ENCODE measurements at regions not wholly inside any gene's neighbourhood (a gene's known extent, or its start where the extent isn't known, plus 50 kb on each side); places are given as distances from the start of the nearest gene placed in this dataset.
"Not testable (repeated sequence)": the region's sequence is repeated elsewhere in the genome, so short reads cannot be mapped to it uniquely, and the experiment has no call there.

DNA sequence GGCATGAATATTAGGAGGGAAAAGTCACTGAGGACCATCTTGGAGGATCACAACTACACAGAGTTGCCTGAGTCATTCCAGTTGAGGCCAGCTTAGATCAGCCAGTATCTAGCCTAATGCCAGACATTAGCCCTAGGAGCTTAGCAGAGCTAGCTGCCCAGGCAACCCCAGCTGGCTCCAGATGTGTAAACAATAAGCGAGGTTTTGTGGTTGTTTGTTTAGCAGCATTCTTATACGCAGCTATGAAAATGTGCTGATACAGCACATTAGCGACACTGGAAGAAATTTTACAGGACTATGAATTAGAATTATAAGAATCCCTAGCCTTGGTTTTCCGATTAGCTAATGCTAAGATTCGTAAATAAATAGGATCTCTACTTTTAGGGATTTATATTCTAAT is 59.3 kb downstream of the BTBD3 start:
- no peak for DNase-seq

- DNase-seq: no peak
Observed at GRCh38 chr20:11978496-11978895, 60.8 kb downstream of the BTBD3 start.

GRCh38 chr20:11979306-11979990 is 61.8 kb downstream of the BTBD3 start:
- DNase-seq: no peak

GRCh38 chr20:11980263-11980662 is 62.6 kb downstream of the BTBD3 start:
- no peak for DNase-seq

GRCh38 chr20:11981366-11981947 is 63.8 kb downstream of the BTBD3 start:
- no peak for DNase-seq

DNA sequence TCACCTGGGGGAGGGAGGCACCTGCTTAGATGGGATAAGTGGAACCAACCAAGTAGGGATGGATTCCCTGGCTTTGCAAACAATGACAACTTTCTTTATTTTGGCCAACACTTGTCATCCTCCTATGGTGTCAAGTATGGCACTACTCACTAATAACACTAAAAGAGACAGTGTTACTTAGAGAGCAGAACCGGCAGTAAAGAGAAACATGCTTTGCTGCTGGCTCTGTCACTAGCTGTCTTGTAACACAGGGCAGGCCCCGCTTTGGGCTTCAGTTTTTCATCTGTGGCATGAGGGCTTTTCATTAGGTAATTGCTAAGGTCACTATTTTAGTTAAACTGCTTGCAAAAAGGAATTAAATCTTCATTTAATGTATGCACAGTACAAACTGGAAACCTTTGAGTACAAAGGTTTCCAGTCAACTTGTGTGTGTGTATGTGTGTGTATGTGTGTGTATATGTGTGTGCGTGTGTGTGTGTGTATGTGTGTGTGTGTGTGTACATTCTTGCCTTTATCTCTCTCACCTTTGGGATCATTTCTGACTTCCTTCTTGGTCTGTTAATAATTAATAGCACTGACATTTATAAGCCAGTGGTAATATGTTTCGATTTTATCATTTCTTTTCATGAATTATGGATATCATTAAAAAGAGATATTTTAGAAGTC is 64.7 kb downstream of the BTBD3 start:
- DNase-seq: no peak

GRCh38 chr20:11982955-11983470 is 65.3 kb downstream of the BTBD3 start:
- DNase-seq: no peak

- DNase-seq: no peak
Observed at GRCh38 chr20:11986954-11987353, 69.3 kb downstream of the BTBD3 start.

GRCh38 chr20:11987526-11987925 is 69.8 kb downstream of the BTBD3 start:
- no peak for DNase-seq

- DNase-seq: no peak
Observed at GRCh38 chr20:11989018-11989771, 71.5 kb downstream of the BTBD3 start.

DNA sequence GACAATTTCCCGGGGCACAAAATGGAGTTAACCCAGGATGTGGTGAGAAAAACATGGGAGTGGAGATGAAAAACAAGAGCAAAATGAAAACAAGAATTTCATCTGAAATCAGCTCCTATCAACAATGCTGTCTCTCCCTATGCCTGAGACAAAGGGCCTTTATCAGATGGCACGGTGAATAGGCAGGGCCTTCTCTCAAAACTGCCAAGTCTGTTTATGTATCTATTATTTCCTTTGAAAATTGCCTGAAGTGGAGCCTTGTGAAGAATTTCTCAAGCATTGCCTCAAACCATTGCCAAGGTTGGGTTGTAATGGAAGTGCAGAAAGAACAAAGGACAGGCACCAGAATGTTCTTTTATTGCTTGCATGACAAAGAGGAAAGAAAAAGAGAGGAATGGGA is 74.7 kb downstream of the BTBD3 start:
- no peak for DNase-seq

DNA sequence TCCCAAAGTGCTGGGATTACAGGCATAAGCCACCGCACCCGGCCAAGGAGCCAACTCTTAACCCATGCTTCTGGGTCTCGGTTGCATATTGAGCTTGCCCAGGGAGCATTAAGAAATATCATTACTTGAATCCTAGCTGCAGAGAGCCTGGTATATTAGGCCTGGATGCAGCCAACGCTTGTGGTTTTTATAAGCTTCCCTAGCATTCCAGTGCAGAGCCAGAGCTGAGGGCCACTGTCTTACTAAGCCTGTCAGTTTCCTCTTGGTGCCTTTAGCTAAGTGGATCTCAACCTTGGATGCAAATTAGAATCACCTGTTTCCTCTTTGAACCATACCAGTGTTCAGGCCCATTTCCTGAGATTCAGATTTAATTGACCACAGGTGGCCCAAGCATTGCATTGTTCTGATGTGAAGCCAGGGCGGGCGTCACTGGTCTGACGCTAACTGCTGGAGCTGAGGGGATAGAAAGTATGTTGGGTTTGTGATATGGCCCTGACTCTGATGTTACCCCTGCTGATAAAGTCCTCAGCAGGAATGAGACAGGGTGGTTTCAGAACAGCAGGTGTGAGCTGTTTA is 76.3 kb downstream of the BTBD3 start:
- no peak for DNase-seq

DNA sequence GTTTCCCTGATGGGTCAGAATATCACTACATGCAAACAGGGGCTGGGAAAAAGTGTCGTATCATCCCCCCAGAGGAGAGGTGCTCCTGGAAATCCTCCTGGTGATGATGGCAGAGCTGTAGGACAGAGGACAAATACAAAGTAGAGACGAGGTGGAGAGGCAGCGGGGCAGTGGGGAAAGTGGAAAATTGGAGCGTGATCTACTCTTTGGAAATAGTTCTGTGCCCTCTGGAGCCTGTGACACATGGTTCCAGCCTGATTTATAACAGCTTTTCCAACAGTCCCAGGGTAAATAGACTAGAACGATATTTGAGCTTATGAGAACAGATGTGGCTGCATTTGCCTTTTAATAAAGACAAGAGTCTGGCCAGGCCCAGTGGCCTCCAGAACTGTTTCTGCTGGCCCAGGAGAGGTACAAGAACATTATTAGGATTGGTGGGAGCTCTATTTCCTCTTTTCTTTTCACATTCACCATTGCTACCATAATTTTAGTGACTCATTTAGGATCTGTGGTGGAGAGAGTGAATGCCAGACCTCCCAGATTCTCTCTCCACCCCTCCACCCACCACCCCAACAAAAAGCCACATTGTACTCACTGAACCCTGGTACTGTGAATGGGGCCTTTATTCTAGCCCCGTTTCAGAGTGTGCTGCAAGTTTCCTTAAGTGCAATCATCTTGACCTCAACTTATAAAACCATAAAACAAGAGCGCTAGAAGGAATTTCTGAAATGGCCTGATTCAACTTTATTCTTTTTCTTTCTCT is 78.3 kb downstream of the BTBD3 start:
- DNase-seq: no peak

DNA sequence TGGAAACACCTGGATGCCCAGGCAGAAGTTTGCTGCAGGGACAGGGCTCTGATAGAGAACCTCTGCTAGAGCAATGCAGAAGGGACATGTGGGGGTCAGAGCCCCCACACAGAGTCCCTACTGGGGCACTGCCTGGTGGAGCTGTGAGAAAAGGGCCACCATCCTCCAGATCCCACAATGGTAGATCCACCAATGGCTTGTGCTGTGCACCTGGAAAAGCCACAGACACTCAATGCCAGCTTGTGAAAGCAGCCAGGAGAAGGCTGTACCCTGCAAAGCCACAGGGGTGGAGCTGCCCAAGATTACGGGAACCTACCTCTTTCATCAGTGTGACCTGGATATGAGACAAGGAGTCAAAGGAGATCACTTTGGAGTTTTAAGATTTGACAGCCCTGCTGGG is 87.1 kb downstream of the BTBD3 start:
- DNase-seq: not testable (repeated sequence)

GRCh38 chr20:12012241-12013222 is 94.8 kb downstream of the BTBD3 start:
- peak; percentile 18 for DNase-seq

DNA sequence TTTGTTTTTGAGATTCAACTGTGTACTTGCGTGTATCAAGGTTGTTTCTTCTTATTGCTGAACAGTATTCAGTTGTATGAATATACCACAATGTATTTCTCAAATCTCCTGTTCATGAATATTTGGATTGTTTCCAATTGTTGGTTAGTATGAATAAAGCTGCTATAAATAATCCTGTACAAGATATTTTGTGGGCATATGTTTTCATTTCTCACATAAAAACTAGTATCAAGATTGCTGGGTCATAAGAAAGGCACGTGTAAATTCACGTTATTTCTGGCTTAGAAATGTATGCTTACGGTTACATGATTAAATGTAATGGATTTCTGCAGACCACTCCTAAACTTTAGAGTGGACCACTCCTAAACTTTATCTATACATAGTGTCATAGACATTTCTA is 96.6 kb downstream of the BTBD3 start:
- DNase-seq: no peak

DNA sequence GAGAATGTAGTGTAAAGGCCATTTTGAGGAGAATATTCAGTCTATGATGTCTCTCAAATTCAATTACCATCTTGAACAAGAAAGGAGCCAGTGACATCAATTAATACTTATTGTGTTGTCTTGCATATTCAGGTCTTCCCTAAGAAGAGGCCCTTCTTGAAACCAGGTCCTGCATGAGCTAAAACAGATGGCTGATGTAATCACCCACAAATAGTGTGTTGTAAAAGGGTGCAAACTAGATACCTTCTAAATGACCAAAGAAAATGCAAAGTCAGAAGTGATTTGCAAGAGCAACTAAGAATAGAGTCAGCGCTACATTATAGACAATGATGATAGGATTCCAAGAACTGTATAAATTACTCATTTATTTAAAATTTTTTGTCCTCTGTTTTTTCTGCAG is 97.0 kb downstream of the BTBD3 start:
- DNase-seq: no peak

DNA sequence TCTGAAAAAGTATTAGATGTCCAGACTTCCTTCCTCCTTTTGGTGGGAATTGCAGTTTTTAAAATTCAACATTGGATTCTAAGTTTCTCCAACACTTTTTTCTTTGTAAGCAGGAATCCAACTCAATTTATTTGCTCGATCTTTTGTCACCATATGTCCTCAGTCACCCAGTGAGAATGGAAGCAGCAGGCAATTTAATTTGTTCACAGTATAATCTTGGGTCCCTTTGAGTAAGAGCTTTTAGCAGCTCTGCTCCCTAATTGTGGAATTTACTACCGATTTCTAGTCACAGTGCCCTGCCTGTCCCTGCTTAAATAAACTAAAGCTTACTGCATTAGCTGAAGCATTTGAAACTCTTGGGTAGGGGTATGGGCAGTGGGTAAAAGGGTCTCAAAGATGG is 98.6 kb downstream of the BTBD3 start:
- no peak for DNase-seq

GRCh38 chr20:12019715-12020114 is 102.0 kb downstream of the BTBD3 start:
- no peak for DNase-seq

DNA sequence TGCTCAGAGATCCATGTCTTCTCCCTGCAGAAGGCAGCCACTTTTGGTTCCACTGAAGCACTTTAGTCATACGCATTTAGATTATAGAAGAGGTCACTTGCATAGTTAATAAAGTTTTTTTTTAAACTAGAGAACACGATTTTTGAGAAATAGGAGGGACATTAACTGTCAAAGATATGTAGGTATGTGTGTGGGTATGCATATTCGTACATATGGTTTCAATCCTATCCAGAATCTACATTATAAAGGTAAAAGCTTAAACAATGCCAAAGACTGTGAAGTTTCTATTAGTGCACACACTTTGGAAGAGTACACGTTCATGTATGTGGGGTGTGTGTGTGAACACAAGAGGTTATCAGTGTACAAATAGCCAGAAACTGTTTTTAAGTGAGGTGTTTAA is 103.2 kb downstream of the BTBD3 start:
- no peak for DNase-seq

- no peak for DNase-seq
Observed at GRCh38 chr20:12022126-12022525, 104.4 kb downstream of the BTBD3 start.
